ENCODE measurements at regions not wholly inside any gene's neighbourhood (a gene's known extent, or its start where the extent isn't known, plus 50 kb on each side); places are given as distances from the start of the nearest gene placed in this dataset.

DNA sequence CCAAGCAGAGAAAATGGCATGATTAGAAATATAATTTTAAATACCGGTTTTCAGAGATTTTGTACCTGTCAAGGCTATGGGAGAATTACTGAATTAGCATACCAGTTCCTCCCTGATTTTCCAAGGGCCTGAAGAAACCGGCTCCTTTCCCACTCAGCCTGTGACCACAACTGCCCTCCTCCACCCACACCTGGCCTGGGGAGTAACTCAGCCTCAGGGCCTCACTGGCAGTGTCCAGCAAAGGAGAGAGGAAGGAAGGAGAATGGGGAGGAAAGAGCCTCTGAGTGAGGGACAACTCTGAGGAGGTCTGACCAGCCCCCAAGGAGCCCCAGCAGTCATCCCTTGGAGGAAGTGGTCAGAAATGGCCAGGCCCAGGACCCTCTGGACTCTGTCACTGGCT, 98.0 kb upstream of the LYZL2 start:
- TF ChIP-seq, protein P1, sequence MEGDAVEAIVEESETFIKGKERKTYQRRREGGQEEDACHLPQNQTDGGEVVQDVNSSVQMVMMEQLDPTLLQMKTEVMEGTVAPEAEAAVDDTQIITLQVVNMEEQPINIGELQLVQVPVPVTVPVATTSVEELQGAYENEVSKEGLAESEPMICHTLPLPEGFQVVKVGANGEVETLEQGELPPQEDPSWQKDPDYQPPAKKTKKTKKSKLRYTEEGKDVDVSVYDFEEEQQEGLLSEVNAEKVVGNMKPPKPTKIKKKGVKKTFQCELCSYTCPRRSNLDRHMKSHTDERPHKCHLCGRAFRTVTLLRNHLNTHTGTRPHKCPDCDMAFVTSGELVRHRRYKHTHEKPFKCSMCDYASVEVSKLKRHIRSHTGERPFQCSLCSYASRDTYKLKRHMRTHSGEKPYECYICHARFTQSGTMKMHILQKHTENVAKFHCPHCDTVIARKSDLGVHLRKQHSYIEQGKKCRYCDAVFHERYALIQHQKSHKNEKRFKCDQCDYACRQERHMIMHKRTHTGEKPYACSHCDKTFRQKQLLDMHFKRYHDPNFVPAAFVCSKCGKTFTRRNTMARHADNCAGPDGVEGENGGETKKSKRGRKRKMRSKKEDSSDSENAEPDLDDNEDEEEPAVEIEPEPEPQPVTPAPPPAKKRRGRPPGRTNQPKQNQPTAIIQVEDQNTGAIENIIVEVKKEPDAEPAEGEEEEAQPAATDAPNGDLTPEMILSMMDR (IDR thresholded peaks at IDR 0.05; ENCODE audit: extremely low read depth, missing control alignments), result no peak
- DNase-seq (ENCODE audit: low spot score), result no peak

DNA sequence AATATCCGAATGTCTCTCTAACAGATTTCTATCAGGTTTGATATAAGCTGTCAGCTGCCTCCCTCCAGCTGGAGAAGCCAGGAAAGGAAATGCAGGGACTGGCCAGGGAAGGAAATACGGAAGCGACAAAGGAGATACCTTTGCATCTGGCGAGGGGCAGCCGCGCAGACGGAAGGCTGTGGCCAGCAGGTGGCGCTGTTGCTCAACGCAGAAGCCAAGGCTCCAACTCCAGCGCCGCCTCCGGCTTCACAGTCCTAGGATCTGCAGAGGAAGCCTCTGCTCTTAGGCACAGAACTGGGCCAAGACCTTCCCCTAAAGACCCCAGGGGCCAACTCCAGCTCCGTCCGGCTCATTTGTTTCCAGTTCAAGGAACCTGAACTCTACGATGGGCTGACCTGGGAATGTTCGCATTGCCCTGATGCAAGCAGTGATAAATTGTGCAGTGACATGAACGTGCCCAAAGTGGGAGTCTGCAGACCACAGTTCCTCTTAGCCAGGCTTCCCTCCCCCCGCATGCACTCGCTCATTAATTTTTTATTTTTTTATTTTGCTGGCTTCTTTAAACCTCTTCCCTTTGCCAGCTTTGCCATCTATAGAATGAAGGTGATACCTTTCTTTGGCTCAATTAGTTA, 97.3 kb upstream of the LYZL2 start:
- peak; percentile 41 for DNase-seq (ENCODE audit: low spot score)
- TF ChIP-seq, protein P1 (IDR thresholded peaks at IDR 0.05; ENCODE audit: extremely low read depth, missing control alignments), result peak; percentile 79

DNA sequence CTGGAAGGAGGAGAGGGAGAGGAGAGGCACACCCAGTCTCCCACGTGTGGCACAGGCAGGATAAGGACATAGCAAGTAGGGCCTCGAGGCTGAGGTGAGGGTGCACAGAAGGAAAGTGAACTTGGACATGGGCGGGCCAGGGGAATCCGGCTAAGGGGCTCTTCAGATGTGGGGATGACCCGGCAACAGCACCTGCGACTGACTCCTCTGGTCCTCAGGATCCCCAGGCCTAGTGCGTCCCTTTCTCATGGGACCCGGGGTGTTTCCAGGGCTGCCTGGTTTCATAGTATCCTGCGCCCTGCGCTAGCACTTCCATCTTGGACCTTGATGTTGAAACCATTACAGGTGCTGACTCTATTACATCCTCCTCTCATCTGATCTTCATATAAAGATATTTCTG, 96.1 kb upstream of the LYZL2 start:
- no peak for DNase-seq (ENCODE audit: low spot score)
- TF ChIP-seq, protein P1 (IDR thresholded peaks at IDR 0.05; ENCODE audit: extremely low read depth, missing control alignments), result no peak

DNA sequence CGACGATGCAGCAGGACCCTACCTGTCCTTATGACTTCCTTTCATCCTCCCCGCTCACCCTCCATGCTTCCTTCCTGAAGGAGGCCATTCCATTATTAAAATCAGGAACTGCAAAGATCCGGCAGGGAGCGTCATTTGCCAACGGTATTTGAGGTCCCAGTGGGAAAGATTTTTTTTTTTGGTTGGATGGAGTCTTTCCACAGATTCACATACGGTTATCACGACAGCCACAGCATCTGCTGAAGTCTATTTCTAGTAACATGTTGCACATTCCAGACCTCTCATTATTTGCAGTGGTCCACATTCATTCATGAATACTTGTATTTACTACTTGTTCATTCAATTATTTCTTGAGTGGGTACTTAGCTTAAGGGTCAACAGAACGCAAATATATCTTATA, 94.7 kb upstream of the LYZL2 start:
- TF ChIP-seq, protein P1 (IDR thresholded peaks at IDR 0.05; ENCODE audit: extremely low read depth, missing control alignments), result no peak
- no peak for DNase-seq (ENCODE audit: low spot score)

DNA sequence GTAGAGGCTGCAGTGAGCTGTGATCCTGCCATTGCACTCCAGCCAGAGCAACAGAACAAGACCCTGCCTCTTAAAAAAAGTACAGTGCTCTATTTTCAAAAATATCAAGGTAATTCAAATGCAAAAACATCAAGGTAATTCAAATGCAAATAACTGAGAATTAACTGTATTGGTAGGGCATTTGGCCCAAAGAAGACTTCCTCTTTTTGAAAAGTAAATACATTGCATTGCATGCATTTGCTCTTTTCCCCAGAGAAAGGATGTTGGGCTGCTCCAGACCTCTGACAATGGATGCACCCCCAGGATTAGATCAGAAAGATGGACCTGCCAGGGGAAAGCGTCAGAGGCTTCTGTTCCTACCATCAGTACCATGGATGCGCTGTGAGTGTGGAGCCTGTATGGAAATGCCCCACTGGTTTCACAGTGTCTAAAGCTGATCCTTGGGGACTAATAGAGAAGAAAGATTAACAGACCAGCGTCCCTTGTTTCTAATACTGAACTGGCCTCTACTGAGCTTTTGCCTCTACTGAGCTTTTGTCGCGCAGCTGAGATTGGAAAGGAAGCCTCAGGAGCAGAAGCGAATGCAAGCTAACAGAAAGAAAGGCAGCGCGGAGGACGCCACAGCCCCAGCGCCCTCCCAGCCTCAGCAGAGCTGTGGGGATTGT, 93.5 kb upstream of the LYZL2 start:
- TF ChIP-seq, protein P1 (IDR thresholded peaks at IDR 0.05; ENCODE audit: extremely low read depth, missing control alignments), result no peak
- no peak for DNase-seq (ENCODE audit: low spot score)

DNA sequence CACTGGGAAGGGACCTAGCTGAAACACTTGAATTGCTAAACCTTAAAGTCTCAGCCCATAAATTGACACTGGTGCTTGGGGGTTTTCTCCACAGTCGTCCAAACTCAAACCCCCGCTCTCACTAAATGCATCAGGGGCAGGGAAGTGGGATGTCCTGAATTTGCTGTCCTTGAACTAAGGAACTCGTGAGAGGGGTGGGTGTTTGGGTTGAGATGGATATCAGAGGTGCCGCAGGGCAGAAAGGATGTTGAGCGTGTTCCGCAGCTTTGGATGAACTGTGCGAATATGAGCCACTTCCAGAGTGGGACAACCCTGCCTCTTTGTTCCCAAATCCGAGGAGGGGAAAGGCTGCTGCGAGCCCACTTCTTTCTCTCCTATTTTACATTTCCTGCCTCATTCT, 90.3 kb upstream of the LYZL2 start:
- TF ChIP-seq, protein P1 (IDR thresholded peaks at IDR 0.05; ENCODE audit: extremely low read depth, missing control alignments), result no peak
- no peak for DNase-seq (ENCODE audit: low spot score)

DNA sequence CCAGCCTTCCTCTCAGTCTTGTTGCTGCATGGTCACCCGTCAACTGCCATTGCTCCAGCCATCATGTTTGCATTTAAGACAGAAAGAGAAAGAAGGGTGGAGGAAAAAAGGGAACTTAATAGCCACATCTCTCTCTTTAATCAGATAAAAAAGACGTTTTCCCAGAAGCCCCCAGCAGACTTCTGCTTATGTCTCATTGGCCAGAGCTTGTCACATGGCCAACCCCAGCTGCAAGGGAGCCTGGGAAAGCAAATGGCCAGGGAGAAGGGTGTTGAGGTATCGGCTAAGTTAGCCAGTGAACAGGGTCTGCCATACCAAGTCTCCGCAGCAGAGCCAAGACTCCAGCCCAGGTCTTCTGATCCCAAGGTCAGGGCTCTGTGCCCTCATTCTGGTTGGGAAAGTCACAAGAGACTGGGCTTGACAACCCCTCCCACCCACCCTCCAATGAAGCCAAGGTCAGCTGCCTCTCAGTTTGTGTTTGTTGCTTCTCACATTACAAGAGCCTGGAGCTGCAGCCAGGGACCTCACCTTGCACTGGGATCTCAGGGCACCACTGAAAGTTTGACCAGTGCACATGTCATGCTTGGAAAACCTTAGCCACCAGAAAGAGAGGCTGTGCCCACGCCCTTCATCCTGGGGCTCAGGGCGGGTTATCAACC, 80.3 kb upstream of the LYZL2 start:
- TF ChIP-seq, protein P1 (IDR thresholded peaks at IDR 0.05; ENCODE audit: extremely low read depth, missing control alignments), result no peak

More for the DNA sequence above, 80.3 kb upstream of the LYZL2 start:
- DNase-seq (ENCODE audit: low spot score), result no peak
